ENCODE measurements at regions not wholly inside any gene's neighbourhood (a gene's known extent, or its start where the extent isn't known, plus 50 kb on each side); places are given as distances from the start of the nearest gene placed in this dataset.
"Not testable (repeated sequence)": the region's sequence is repeated elsewhere in the genome, so short reads cannot be mapped to it uniquely, and the experiment has no call there.

GRCh38 chr4:3967204-3967603 lies 201.0 kb downstream of the ADRA2C start:
- TF ChIP-seq CTCF (IDR thresholded peaks at IDR 0.05); ZFX (IDR thresholded peaks at IDR 0.05; ENCODE audit: borderline replicate concordance): not testable (repeated sequence)

All from 22Rv1 (cell line).